IPS-NIHi7 (cell line): ENCODE measurements at regions not wholly inside any gene's neighbourhood (a gene's known extent, or its start where the extent isn't known, plus 50 kb on each side); places are given as distances from the start of the nearest gene placed in this dataset.

Experiments
- DNase-seq: peaks from one replicate; pipeline ENCODE4 v3.0.0; 2012; ENCODE audit warnings: mixed read lengths; ENCODE audit errors: extremely low spot score

DNA sequence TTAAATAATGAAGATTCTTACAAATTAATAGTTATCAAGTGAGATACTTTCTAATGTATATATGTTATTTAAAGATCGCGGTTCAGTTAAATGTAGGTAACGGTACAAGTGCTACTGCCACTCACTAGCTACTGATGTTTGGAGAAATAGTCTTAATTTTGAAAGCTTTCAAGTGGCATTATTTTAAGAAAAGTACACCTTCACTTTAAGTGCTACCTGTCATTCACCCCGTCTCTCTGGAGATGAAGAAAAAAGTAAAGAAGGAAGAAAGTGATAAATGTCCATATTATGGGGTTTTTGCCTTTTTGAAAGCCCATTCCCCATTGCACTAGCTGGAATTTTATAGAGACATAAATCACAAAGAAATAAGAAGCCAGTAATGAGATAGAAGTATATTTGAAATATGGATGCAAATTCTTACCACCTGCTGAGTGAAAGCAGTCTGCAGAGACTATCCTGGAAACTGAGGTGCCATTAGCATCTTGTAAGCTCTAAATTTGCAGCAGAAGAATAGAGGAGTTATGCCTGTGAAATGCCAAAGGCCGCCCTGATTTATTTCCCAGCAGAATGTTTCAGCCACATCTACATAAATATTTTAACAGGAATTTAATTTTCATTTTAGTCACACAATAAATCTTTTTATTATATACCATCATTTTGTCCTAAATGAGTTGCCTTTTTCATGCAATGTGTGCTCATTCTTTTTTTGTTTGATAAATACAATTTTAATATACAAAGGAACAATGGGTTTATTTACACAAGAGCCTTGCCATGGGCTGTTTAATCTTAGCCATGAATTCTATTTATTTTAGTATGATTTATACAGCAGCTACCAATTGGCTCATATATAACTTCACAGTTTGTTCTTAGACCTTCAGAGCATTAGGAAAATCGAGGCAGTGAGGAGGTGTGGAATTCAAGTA is 489.9 kb upstream of the RAG2 start:
- no peak for DNase-seq

- no peak for DNase-seq
Measured at GRCh38 chr11:37078521-37078920, 480.5 kb upstream of the RAG2 start.

DNA sequence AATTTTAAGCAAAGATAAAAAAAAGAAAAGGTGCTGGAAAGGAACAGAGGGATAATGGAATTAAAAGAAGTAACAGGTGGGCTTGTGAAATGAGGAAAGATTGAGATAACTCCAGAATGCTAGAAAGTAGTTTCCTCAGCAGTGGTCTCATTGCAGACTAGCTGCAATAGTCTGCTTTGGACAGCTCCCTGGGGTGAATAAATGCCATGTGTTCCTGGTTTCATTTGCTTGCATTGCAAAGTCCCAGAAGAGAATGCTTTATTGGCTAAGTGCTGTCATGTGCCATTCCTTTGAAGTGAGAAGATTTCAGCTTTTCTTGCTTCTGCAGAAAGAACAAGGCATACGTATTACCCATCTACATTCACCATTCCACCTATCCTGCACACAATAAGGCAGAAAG is 478.8 kb upstream of the RAG2 start:
- DNase-seq: no peak

DNA sequence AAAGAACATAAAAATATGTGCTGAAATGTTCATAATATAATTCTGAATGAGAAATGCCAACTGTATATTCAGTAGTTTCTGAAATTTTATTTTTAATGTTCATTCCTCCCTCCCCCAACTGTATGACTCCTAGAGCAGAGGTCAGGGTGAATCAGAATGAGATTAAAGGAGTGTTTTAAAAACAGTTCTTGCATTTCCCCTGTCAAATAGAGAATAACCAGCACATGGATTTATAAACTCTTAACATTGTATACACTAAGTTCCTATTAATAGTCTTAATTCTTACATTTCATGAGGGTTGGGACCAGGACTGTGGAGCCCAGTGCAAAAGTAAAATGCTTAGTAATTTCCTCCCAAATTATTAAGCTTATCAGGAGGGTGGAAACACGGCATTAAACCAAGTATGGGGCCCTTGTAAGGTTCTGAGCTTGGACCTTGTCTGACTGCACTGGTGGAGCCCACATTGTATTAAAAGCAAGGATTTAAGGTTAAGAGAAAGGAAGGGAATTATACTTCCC is 474.6 kb upstream of the RAG2 start:
- no peak for DNase-seq

DNA sequence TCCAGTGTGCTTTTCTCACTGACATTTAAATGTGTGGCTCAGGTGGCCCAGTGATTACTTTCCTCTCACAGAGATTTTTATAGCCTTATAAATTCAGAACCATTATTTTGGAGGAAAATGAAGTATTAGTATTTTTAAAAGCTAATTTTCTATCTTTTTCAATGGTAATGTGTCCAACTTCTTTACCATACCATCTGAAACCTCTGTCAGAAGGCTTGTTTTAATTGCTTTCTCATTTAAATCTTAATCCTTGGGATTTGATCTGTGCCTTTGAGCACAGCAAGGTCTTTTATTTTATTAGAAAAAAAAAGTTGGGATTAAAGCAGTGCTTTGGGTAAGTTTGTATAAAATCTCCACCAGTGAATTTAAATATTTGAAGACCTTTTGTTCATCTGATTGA is 452.3 kb upstream of the RAG2 start:
- DNase-seq: no peak

- DNase-seq: no peak
Measured at GRCh38 chr11:37040921-37041320, 442.9 kb upstream of the RAG2 start.

DNA sequence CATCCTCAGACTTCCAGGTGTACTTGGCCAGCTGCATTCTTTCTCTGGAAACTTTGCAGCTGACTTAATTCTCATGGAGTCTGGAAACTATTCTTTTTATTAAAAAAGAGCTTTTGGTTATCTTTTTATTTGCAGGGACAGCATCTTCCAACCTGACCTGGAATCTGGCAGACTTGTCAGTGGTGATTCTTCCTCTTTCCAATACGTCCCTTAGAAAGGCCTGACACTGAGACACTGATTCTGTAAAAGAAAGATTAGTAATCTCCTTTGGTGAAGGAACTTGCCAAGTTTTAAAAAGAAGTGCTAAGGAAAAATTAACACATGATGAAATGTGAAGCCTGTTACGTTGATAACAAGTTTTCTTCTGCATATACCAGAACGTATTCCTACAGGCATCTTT is 440.9 kb upstream of the RAG2 start:
- no peak for DNase-seq

- no peak for DNase-seq
Measured at GRCh38 chr11:37026741-37027140, 428.7 kb upstream of the RAG2 start.

DNA sequence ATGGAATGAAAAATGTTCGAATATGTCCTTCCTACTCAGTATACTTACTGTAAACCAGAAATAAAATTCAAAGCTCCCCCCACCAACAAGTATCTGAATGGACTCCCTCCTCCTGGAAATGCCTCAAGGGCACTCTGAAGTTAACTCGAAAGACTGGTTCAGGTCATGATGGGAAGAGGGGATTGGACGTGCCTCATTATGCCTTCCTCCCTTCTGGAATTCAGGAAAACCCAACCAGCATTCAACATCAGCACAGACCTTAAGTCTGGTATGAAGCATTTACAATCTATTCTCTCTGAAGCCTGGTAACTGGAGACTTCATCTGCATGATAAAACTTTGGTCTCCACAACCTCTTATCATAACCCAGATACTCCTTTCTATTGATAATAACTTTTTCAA is 428.3 kb upstream of the RAG2 start:
- DNase-seq: no peak

DNA sequence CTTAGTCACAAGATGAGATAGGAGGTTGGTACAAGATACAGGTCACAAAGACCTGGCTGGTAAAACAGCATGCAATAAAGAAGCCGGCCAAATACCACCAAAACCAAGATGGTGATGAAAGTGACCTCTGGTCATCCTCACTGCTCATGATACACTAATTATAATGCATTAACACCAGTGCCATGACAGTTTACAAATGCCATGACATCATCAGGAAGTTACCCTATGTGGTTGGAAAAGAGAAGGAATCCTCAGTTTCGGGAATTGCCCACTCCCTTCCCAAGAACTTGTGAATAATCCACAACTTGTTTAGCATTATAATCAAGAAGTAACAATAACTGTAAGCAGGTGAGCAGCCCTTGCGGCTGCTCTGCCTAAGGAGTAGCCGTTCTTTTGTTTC is 408.5 kb upstream of the RAG2 start:
- no peak for DNase-seq

DNA sequence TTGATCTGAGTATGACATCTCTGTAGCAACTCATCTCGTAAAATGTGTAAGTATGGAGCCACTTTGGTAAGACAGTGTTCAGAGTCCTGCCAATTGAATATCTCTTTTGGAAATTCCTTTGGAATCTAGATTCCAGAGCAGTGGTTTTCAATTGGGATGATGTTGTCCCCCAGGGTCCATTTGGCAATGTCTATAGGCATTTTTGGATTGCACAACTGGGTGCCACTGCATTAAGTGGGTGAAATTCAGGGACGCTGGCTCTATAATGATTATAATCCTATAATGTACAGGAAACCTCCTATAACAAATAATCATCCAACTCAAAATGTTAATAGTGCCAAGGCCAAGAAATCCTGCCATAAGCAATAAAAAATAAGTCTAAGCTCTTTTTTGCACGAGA is 404.8 kb upstream of the RAG2 start:
- DNase-seq: no peak

- no peak for DNase-seq
Measured at GRCh38 chr11:36997656-36998055, 399.6 kb upstream of the RAG2 start.

- DNase-seq: no peak
Measured at GRCh38 chr11:36996795-36997194, 398.8 kb upstream of the RAG2 start.

GRCh38 chr11:36994208-36994607 is 396.2 kb upstream of the RAG2 start:
- no peak for DNase-seq

GRCh38 chr11:36988556-36988955 is 390.5 kb upstream of the RAG2 start:
- no peak for DNase-seq

GRCh38 chr11:36985562-36985961 is 387.5 kb upstream of the RAG2 start:
- DNase-seq: no peak

DNA sequence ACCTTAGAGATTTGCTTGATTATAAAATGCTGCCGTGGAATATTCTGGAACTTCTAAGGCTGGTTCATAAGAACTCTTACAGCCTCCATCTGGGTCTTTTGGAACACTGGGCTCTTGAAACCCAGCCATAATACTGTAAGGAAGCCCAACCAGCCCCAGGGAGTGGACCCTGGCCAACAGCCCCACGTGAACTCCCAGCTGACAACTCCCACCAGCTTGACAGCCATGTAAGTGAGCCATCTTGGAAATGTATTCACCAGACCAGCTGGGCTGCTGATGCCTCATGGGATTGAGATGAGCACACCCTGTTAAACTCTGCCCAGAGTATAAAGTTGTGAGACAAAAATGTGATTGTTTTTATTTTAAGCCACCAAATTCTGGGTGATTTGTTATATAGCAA is 378.7 kb upstream of the RAG2 start:
- DNase-seq: no peak

DNA sequence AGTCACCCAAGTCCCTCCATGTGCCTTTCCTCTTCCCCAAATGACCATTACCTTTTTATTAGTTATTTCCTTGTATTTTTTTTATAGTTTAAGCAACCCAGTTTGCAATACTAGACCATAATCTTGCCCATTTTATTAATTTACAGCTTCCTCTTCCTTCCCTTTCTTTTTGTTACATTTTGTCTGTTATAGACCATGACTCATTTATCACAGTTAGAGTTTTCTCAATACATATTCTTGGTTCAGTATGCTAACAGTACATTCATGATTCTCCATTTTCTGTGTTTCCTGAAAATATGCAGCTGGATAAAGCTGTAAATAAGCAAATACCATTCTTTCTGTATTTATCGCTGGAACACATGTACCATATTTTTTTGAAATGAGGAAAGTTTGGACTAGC is 376.7 kb upstream of the RAG2 start:
- no peak for DNase-seq

DNA sequence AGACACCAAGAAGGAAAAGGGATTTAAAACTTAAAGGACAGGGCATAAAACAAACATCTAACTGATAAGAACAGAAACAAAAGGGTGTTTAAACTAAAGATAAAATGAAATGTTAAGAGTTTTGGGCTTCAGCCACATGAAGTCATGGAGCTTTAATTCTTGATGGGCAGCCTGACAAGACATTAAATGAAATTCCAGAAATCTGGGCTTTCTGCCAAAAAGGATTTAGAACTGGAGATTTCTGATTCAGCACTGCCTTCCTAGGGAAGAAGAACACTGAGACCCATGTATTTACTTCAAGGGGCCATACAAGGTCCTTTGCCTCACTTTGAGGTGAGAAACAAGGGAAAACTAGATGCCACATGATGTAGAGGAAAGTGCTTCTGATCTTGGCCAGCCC is 355.9 kb upstream of the RAG2 start:
- no peak for DNase-seq

- no peak for DNase-seq
Measured at GRCh38 chr11:36948460-36949127, 350.6 kb upstream of the RAG2 start.

- no peak for DNase-seq
Measured at GRCh38 chr11:36945384-36945783, 347.3 kb upstream of the RAG2 start.

DNA sequence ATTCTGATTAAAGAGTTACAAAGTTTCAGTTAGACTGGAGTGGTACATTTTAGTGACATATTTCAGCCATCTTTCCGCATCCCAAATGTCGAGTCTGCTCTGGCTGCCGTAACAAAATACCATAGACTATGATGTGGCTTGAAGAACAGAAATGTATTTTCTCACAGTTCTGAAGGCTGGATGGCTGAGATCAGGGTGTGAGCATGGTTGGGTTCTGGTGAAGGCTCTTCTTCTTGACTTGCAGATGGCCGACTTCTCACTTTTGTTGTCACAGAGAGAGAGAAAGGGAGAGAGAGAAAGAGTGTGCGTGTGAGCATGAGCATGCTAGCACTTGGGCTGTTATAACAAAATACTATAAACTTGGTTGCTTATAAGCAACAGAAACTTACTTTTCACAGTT is 335.4 kb upstream of the RAG2 start:
- no peak for DNase-seq

DNA sequence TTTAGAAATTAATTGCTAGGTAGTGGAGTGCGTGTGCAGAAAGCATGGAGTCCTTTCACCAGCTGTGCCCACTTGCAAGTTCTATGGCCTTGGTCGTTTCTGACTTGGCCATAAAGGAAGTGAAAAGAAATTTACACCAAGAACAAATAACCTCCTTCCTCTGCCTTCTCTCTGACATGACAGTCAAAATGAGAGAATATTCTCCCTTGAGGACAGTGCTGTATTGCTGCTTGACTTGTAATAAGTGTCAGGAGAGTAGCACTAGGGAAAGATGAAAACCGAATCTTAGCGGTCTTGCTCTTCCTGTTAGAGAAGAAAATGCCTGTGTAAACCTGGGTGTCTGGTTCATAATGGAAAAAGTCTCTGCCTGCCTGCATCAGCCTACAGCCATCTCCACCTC is 333.1 kb upstream of the RAG2 start:
- DNase-seq: no peak
